ENCODE measurements at regions not wholly inside any gene's neighbourhood (a gene's known extent, or its start where the extent isn't known, plus 50 kb on each side); places are given as distances from the start of the nearest gene placed in this dataset.

DNA sequence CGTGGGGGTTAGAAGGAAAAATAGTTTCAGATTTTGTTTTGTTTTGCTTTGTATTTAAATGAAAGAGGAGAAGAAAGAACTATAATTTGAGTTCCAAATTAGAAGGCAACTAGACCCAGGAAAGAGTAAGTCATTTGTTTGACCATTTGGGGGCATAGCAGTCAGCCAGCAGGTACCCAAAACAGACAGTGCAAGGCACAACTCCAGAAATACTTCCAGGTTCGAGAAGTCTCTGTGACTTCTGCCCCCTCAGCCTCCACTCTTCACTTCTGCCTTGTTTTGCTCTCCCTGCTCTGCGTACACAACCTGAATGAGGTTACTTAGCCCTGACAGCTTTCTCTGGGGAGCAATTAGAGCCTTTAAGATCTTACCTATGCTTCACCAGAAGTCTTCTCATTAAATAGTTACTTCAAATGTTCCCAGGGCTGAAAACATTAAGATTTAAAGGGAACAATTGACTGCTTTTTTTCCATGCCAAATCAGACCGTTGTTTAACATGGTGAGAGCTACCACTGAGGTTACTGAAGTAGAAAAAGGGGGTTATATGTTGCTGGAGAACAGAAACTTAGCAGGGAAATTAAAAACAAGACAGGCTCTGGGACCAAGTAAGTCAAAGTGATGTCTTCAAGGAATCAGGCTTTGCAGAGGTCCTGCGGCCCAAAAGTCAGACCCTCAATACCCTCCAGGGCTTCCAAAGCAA lies 216.9 kb downstream of the BCL11A start:
- ChIA-PET CTCF (interaction anchor here (1.2 kb wide), 1 partner anchor 14 kb away, joined by 4 read pairs; no protein-coding TSS in a partner anchor), RAD21 (ENCODE audit: unreplicated experiment) (interaction anchor here (1.6 kb wide), 1 partner anchor 13 kb away, joined by 5 read pairs; no protein-coding TSS in a partner anchor), POLR2A (no interaction called here), SMC1A (ENCODE audit: uncharacterized antibody, unreplicated experiment) (interaction anchor here (1.1 to 1.4 kb wide), 3 partner anchors 21 to 214 kb away, joined by 3 to 5 read pairs (median 4); no protein-coding TSS in a partner anchor)
- peak; percentile 78 for FAIRE-seq
- Histone ChIP-seq H3K9me3 (replicated peaks; ENCODE audit: control insufficient read depth, insufficient read depth, low read length) (no peaks in the 10 kb centered on the region), H3K27me3 (replicated peaks in 1 of 2; ENCODE audit: control insufficient read depth in 2 of 2, insufficient read depth in 2 of 2, low read length in 1 of 2) (no peaks in the 10 kb centered on the region), H3K79me2 (ENCODE audit: control insufficient read depth, insufficient read depth, low read length) (no peaks in the 10 kb centered on the region), H3K4me2 (ENCODE audit: control insufficient read depth, insufficient read depth) (peak overlapping the region; percentile 18; the same call in 1 of the 2 replicates), H2AFZ (ENCODE audit: control insufficient read depth, low read depth, low read length) (peak overlapping the region; percentile 65), H3K36me3 (ENCODE audit: control insufficient read depth in 2 of 2, insufficient read depth in 2 of 2, low read length in 1 of 2) (no peaks in the 10 kb centered on the region), H3K27ac (ENCODE audit: control insufficient read depth, insufficient read depth) (0 out of 2 replicates have a peak overlapping the region, but pooled peaks have one; percentile 11), H3K4me3 (no peak overlapping the region), H4K20me1 (ENCODE audit: control insufficient read depth, insufficient read depth) (no peaks in the 10 kb centered on the region), H3K4me1 (ENCODE audit: control insufficient read depth, insufficient read depth, low read length) (peaks cover 8% of the 10 kb centered on the region), H3K9ac (ENCODE audit: control insufficient read depth, insufficient read depth, low read length) (no peak overlapping the region)
- TF ChIP-seq, protein P1, sequence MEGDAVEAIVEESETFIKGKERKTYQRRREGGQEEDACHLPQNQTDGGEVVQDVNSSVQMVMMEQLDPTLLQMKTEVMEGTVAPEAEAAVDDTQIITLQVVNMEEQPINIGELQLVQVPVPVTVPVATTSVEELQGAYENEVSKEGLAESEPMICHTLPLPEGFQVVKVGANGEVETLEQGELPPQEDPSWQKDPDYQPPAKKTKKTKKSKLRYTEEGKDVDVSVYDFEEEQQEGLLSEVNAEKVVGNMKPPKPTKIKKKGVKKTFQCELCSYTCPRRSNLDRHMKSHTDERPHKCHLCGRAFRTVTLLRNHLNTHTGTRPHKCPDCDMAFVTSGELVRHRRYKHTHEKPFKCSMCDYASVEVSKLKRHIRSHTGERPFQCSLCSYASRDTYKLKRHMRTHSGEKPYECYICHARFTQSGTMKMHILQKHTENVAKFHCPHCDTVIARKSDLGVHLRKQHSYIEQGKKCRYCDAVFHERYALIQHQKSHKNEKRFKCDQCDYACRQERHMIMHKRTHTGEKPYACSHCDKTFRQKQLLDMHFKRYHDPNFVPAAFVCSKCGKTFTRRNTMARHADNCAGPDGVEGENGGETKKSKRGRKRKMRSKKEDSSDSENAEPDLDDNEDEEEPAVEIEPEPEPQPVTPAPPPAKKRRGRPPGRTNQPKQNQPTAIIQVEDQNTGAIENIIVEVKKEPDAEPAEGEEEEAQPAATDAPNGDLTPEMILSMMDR (IDR thresholded peaks at IDR 0.05 in 2 of 3, conservative IDR thresholded peaks at IDR 0.05 in 1 of 3; ENCODE audit: control insufficient read depth in 2 of 3, extremely low read depth in 1 of 3, insufficient read depth in 1 of 3, low read depth in 3 of 3, low read length in 3 of 3): peak in 2 of 3 experiments; percentile 17 to 32; a peak in 2 of 6 replicates
- TF ChIP-seq RAD21 (IDR thresholded peaks at IDR 0.05; ENCODE audit: insufficient read depth, low read depth, low read length): peak; percentile 50
- peak; percentile 30; the same call in 1 of the 2 replicates for TF ChIP-seq SMC3 (IDR thresholded peaks at IDR 0.05; ENCODE audit: borderline replicate concordance, low read length)
- TF ChIP-seq, protein P2, sequence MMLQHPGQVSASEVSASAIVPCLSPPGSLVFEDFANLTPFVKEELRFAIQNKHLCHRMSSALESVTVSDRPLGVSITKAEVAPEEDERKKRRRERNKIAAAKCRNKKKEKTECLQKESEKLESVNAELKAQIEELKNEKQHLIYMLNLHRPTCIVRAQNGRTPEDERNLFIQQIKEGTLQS (IDR thresholded peaks at IDR 0.05; ENCODE audit: borderline replicate concordance, extremely low read depth, low read depth, low read length): no peak
- TF ChIP-seq, protein P3, sequence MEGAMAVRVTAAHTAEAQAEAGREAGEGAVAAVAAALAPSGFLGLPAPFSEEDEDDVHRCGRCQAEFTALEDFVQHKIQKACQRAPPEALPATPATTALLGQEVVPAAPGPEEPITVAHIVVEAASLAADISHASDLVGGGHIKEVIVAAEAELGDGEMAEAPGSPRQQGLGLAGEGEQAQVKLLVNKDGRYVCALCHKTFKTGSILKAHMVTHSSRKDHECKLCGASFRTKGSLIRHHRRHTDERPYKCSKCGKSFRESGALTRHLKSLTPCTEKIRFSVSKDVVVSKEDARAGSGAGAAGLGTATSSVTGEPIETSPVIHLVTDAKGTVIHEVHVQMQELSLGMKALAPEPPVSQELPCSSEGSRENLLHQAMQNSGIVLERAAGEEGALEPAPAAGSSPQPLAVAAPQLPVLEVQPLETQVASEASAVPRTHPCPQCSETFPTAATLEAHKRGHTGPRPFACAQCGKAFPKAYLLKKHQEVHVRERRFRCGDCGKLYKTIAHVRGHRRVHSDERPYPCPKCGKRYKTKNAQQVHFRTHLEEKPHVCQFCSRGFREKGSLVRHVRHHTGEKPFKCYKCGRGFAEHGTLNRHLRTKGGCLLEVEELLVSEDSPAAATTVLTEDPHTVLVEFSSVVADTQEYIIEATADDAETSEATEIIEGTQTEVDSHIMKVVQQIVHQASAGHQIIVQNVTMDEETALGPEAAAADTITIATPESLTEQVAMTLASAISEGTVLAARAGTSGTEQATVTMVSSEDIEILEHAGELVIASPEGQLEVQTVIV (IDR thresholded peaks at IDR 0.05; ENCODE audit: borderline replicate concordance, partially characterized antibody): no peak
- in situ Hi-C loops (cut with MboI) (no loop called here), intact Hi-C loops (cut with micrococcal nuclease; ENCODE audit: unreplicated experiment) (no loop called here)
- 10% methylated on average over 5 of the region's 5 CpGs for WGBS (ENCODE audit: insufficient coverage, insufficient replicate concordance, low lambda C conversion rate, missing lambda C conversion rate)
- DNase-seq (ENCODE audit: low read depth, low spot score): no peak
- BruUV-seq (replicated peaks): no TSS peak
- peak; percentile 42; the same call in 2 of the 3 replicates for ATAC-seq

Measured in GM12878 (cell line).